Stimulated activated CD8-positive, alpha-beta memory T cell treated with anti-CD3 and anti-CD28 coated beads, Interleukin-4, amount 100 ng/mL, for 48 hours (primary cell): ENCODE measurements at regions not wholly inside any gene's neighbourhood (a gene's known extent, or its start where the extent isn't known, plus 50 kb on each side); places are given as distances from the start of the nearest gene placed in this dataset.
"Not testable (repeated sequence)": the region's sequence is repeated elsewhere in the genome, so short reads cannot be mapped to it uniquely, and the experiment has no call there.

ENCODE experiments used
- DNase-seq: peaks from one replicate; pipeline ENCODE4 v3.0.0-alpha.2; 2020

- no peak for DNase-seq
Measured at GRCh38 chr3:75395580-75396315, 268.4 kb upstream of the FRG2C start.

GRCh38 chr3:75396316-75396802, 267.8 kb upstream of the FRG2C start:
- no peak for DNase-seq

GRCh38 chr3:75397486-75397885, 266.6 kb upstream of the FRG2C start:
- DNase-seq = not testable (repeated sequence)

- peak; percentile 69 for DNase-seq
Measured at GRCh38 chr3:75422101-75422945, 241.8 kb upstream of the FRG2C start.

GRCh38 chr3:75425379-75425778, 238.7 kb upstream of the FRG2C start:
- not testable (repeated sequence) for DNase-seq

- DNase-seq = not testable (repeated sequence)
Measured at GRCh38 chr3:75427486-75427885, 236.6 kb upstream of the FRG2C start.

- DNase-seq = not testable (repeated sequence)
Measured at GRCh38 chr3:75427906-75428305, 236.2 kb upstream of the FRG2C start.

GRCh38 chr3:75429561-75430220, 234.4 kb upstream of the FRG2C start:
- DNase-seq = peak; percentile 81

- DNase-seq = not testable (repeated sequence)
Measured at GRCh38 chr3:75430406-75430805, 233.7 kb upstream of the FRG2C start.

GRCh38 chr3:75431120-75431519, 233.0 kb upstream of the FRG2C start:
- DNase-seq = not testable (repeated sequence)

GRCh38 chr3:75432466-75432865, 231.7 kb upstream of the FRG2C start:
- DNase-seq = not testable (repeated sequence)

- not testable (repeated sequence) for DNase-seq
Measured at GRCh38 chr3:75432885-75433284, 231.2 kb upstream of the FRG2C start.

- not testable (repeated sequence) for DNase-seq
Measured at GRCh38 chr3:75433295-75433694, 230.8 kb upstream of the FRG2C start.

GRCh38 chr3:75434276-75434912, 229.7 kb upstream of the FRG2C start:
- peak; percentile 39 for DNase-seq

- DNase-seq = peak; percentile 98
Measured at GRCh38 chr3:75434913-75435793, 229.0 kb upstream of the FRG2C start.

- DNase-seq = not testable (repeated sequence)
Measured at GRCh38 chr3:75435794-75436400, 228.2 kb upstream of the FRG2C start.

- not testable (repeated sequence) for DNase-seq
Measured at GRCh38 chr3:75440986-75441385, 223.1 kb upstream of the FRG2C start.

GRCh38 chr3:75444634-75445033, 219.5 kb upstream of the FRG2C start:
- not testable (repeated sequence) for DNase-seq

GRCh38 chr3:75445234-75445633, 218.9 kb upstream of the FRG2C start:
- DNase-seq = not testable (repeated sequence)

GRCh38 chr3:75446948-75447347, 217.2 kb upstream of the FRG2C start:
- not testable (repeated sequence) for DNase-seq

GRCh38 chr3:75453328-75453727, 210.8 kb upstream of the FRG2C start:
- DNase-seq = not testable (repeated sequence)
